ENCODE measurements at regions not wholly inside any gene's neighbourhood (a gene's known extent, or its start where the extent isn't known, plus 50 kb on each side); places are given as distances from the start of the nearest gene placed in this dataset.
"Not testable (repeated sequence)": the region's sequence is repeated elsewhere in the genome, so short reads cannot be mapped to it uniquely, and the experiment has no call there.

DNA sequence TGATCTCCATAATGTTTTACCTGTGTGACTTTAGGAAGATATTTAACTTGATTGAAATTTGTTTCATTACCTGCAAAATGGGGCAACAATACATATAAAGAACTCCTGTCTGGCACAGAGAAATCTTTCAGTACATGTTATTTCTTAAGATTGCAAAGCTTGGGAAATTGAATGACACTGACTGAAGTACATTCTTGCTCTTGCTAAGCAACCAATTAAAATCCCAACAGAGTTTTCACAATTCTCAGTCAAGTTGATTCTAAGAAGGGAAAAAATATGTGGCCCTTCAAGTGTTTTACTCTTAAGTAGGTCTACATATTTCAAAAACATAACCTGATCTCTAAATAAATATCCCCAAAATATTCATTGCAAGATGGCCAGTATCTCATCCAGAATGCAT is 2187.0 kb upstream of the ACO1 start:
- DNase-seq: no peak
- in situ Hi-C loops (cut with HindIII; ENCODE audit: low pct_ligation_motif_present, low pct_unique_long_range_greater_than_20kb, low sequenced_read_pairs): no loop called here

DNA sequence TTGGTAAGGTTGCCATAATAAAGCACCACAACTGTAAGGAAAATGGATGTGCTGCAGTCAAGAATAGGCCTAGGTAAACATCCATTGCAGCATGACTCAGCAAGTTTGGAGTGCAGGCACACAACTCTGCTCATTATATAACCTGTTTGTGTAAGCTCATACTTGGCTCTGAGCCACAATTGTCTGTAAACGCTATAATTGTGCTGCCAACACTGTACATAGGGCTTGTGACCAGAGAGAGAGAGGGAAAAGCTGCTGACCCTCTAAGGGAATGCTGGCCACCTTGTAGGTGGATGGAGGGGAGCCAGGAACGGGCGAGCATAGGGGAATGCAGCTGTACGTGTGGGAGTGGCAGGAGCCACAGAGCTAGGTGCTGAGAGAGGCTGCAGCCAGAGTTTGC is 2186.5 kb upstream of the ACO1 start:
- DNase-seq: no peak
- in situ Hi-C loops (cut with HindIII; ENCODE audit: low pct_ligation_motif_present, low pct_unique_long_range_greater_than_20kb, low sequenced_read_pairs): no loop called here

DNA sequence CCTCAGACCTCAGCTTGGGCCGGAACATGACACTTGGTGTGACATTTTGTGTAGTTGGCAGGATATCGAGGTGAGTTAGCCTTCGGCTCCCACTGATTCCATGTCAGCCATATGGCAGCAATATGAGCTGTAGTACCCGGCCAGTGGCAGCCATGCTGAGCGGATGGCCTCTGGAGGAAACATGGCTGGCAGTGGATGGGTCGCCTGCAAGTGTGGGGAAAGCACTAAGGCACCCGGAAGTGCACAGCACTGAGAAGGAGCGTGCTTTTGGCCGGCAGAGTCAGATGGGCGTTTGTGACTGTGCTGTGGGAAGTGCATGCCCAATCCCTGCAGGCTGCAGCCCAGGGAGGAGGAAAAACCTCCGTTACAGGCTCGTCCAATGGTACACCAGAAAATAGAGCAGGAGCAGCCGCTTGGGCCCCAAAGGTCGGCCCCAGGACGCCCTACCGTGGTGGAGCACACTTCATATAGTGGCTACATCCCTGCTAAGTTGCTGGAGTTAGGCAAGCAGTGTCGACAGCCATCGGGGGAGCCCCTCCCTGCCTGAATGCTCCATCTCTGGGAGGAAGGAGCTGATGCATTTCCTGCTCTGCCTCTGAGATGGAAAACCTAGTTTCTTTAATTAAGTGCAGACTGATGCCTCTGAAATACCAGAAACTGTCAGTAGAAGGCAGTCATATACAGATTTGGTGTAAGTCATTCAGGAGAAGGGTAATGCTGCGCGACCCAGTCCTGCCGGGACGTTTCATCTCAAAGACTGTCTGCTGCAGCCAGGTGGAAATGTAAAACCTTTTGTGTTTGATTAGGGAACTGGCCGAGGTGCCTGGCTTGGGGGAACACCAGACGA is 2185.8 kb upstream of the ACO1 start:
- DNase-seq: no peak

DNA sequence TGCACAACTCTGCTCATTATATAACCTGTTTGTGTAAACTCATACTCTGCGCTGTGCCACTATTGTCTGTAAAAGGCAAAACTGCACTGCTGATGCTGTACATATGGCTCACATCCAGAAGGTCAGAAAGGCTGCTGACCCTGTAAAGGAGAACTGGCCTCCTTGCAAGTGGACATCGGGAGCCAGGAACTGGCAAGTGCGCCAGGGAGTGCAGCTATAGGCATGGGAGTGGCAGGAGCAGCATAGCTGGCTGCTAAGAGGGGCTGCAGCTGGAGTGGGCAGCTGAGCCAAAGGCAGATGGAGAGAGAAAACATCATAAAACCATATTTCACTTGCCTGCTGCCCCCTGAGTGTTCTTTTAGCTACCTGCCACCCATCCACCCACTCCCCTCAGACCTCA is 2183.4 kb upstream of the ACO1 start:
- DNase-seq: no peak
- in situ Hi-C loops (cut with HindIII; ENCODE audit: low pct_ligation_motif_present, low pct_unique_long_range_greater_than_20kb, low sequenced_read_pairs): no loop called here

More for the DNA sequence above, 2185.8 kb upstream of the ACO1 start:
- in situ Hi-C loops (cut with HindIII; ENCODE audit: low pct_ligation_motif_present, low pct_unique_long_range_greater_than_20kb, low sequenced_read_pairs): no loop called here

DNA sequence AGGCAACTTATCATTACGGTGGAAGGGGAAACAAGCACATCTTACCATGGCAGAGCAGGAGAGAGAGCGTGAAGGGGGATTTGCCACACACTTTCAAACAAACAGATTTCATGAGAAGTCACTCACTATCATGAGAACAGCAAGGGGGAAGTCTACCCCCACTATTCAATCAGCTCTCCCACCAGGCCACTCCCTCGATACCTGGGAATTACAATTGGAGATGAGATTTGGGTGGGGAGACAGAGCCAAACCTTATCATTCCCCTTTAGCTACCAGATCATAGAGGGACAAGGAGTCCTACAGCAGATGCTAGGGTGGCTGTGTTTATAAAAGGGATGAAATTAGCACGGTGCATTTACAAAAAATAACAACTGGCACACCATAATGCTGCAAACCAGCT is 2149.4 kb upstream of the ACO1 start:
- no peak for DNase-seq
- in situ Hi-C loops (cut with HindIII; ENCODE audit: low pct_ligation_motif_present, low pct_unique_long_range_greater_than_20kb, low sequenced_read_pairs): no loop called here

DNA sequence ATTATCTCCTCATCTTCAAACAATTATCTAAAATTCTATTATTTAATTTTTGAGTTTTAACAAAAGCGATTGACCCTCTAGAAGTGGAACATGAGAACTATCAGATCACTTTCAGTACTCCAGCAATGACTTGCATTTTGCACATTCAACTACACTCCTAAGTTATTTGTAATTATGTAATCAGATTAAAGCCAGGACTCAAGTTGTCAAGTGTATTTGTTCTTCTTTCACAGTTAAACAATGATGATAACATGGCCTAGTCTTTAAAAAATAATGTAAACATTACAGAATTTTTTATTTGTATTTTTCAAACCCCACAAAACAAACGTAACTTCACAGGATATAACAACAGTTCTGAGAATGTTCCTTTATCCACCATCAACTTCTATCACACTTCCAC is 2148.9 kb upstream of the ACO1 start:
- in situ Hi-C loops (cut with HindIII; ENCODE audit: low pct_ligation_motif_present, low pct_unique_long_range_greater_than_20kb, low sequenced_read_pairs): no loop called here
- no peak for DNase-seq

DNA sequence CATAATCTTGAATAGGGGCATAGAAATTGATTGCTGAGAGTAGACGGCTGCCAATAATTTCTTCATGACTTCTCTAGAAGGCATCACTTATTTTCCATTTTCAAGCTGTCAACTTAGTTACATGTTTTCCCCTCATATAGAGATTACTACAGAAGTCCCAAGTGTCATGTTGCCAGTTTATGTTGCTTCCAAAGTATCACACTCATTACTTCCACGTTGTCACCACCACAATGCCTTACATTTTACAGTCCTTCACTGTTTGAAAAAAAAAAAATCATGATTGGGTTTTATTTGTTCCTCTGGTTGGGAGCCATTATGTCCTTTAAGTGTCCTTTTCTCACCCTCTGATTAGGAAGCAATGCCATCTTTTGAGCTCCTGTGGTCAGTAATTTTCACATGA is 2144.6 kb upstream of the ACO1 start:
- in situ Hi-C loops (cut with HindIII; ENCODE audit: low pct_ligation_motif_present, low pct_unique_long_range_greater_than_20kb, low sequenced_read_pairs): no loop called here
- DNase-seq: no peak

DNA sequence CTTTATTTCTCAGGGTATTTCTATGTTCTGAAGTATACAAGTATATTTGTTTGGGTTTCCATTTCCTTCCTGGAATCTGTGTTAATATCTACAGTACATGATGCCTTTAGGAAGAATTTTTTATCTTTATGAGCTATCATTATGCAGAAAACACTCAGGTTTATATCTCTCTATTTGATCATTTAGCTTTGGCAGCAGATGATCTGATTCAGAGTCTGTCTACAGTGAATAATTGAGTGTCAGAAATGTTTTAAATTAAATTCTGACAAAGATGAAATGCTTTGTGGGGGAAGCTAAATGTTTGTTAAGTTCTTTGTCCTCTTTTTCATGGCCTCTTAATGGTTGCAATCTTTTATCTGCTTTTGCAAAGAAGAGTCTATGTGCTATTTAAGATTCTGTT is 2141.0 kb upstream of the ACO1 start:
- in situ Hi-C loops (cut with HindIII; ENCODE audit: low pct_ligation_motif_present, low pct_unique_long_range_greater_than_20kb, low sequenced_read_pairs): no loop called here
- DNase-seq: no peak

DNA sequence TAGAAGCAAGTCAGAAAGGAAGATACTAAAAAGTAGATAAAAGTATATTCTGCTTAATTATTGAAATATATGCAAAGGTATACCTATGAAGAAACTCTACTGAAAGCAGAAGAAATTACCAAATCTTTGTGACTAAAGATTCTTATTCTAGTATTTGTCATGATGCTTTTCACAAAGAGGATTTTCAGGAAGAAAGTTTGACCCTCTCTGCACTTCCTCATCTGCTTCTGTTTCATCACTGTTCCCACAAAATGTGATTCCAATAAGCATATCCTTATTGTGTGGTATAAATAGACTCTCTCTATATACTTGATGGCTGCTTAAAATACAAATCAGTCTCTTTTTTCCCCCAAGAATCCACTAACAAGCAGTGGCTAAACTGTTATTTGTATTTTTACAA is 2139.6 kb upstream of the ACO1 start:
- in situ Hi-C loops (cut with HindIII; ENCODE audit: low pct_ligation_motif_present, low pct_unique_long_range_greater_than_20kb, low sequenced_read_pairs): no loop called here
- DNase-seq: no peak

DNA sequence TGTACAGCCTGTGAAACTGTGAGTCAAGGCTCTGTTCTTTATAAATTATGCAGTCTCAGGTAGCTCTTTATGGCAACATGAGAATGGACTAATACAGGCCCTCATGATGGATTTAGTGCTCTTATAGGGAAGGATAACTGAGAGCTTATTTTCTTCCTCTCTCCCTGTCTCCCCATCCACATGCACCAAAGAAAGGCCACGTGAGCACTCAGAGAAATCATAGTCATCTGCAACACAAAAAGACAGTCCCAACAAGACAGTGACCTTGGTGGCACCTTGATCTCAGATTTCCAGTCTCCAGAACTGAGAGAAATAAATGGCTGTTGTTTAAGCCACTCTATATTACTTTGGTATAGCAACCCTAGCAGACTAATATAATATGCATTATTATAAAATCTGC is 2133.6 kb upstream of the ACO1 start:
- no peak for DNase-seq
- in situ Hi-C loops (cut with HindIII; ENCODE audit: low pct_ligation_motif_present, low pct_unique_long_range_greater_than_20kb, low sequenced_read_pairs): no loop called here

DNA sequence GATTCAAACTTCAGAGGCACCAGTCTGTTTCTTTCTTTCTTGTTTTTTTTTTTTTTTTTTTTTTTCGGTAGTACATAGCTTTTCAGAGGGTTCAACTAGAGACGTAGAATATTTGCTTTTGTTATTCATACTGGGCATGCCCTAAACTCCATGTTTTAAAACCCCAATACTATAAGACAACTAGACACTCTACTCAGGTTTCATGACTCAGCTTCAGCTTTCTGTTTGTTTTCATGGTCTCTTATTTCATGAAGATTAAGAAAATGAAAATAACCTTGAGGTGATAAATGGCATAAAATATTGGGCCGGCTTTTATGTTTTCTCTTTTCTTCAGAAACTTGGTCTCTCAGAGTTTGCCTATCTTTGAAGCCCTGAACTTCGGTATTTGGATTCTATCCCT is 2126.3 kb upstream of the ACO1 start:
- in situ Hi-C loops (cut with HindIII; ENCODE audit: low pct_ligation_motif_present, low pct_unique_long_range_greater_than_20kb, low sequenced_read_pairs): no loop called here
- DNase-seq: no peak

DNA sequence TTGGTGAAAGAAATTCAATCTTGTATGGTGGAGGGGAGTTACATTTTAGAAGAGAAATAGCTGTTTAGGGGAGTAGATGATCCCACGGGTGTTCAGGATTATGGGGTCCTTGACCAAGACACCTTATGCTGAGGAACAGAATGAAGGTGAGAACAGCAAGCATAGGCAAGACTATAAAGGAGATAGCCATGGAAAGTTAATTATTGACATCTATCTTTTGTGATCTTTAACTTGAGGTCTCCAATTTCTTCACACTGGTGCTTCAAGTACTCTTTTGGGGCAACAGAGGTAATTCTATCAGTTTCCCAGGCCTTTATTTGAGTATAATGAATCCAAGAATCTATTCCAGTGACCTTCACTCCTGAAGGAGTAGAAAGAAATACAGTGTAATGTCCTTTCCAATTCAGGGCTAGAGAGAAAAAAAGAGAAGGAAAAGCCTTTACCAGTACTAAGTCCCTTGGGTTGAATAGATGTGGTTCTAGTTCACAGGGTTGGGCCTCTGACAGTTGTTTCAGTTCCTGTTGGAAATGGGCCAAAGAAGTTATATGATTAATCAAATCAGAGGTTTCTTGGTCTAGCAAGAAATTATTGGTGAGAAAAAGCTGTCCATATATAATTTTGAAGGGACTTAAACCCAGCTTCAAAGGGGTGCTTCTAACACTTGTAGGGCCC is 2104.1 kb upstream of the ACO1 start:
- in situ Hi-C loops (cut with HindIII; ENCODE audit: low pct_ligation_motif_present, low pct_unique_long_range_greater_than_20kb, low sequenced_read_pairs): no loop called here
- no peak for DNase-seq

DNA sequence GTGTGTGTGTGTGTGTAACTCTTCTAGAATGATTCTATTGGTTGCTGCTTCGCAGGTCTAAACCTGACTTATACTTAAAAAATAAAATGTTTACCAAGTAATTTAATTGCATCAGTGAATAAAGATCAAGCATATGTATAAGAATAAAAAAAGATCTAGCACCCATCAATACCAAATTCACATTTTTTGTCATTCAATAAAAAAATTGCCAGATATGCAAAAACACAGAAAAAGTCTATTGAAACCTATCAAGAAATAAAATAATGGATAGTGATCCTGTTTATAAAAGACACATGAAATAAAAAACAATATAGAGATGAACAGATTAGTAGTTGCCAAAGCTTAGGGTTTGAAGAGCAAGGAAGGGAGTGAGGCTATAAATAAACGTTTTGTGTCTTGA is 2095.0 kb upstream of the ACO1 start:
- no peak for DNase-seq
- in situ Hi-C loops (cut with HindIII; ENCODE audit: low pct_ligation_motif_present, low pct_unique_long_range_greater_than_20kb, low sequenced_read_pairs): no loop called here

DNA sequence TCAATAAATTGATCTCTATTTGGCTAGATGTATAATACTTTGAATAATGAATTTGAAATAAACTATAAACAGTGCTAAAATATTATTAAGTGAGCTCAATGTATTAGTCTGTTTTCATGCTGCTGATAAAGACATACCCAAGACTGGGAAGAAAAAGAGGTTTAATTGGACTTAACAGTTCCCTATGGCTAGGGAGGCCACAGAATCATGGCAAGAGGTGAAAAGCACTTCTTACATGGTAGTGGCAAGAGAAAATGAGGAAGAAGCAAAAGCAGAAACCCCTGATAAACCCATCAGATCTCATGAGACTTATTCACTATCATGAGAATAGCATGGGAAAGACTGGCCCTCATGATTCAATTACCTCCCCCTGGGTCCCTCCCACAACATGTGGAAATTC is 2092.4 kb upstream of the ACO1 start:
- in situ Hi-C loops (cut with HindIII; ENCODE audit: low pct_ligation_motif_present, low pct_unique_long_range_greater_than_20kb, low sequenced_read_pairs); DNase-seq: not testable (repeated sequence)

DNA sequence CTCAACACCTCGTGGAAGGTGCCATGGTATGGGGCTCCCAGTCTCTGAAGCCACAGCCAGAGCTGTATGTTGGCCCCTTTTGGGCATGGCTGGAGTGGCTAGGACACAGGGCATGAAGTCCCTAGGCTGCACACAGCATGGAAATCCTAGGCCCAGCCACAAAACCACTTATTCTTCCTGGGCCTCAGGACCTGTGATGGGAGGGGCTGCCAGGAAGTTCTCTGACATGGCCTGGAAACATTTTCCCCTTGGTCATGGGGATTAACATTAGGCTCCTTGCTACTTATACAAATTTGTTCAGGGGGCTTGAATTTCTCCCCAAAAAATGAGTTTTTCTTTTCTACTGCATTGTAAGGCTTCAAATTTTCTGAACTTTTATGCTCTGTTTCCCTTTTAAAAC is 2091.2 kb upstream of the ACO1 start:
- in situ Hi-C loops (cut with HindIII; ENCODE audit: low pct_ligation_motif_present, low pct_unique_long_range_greater_than_20kb, low sequenced_read_pairs): no loop called here
- no peak for DNase-seq

DNA sequence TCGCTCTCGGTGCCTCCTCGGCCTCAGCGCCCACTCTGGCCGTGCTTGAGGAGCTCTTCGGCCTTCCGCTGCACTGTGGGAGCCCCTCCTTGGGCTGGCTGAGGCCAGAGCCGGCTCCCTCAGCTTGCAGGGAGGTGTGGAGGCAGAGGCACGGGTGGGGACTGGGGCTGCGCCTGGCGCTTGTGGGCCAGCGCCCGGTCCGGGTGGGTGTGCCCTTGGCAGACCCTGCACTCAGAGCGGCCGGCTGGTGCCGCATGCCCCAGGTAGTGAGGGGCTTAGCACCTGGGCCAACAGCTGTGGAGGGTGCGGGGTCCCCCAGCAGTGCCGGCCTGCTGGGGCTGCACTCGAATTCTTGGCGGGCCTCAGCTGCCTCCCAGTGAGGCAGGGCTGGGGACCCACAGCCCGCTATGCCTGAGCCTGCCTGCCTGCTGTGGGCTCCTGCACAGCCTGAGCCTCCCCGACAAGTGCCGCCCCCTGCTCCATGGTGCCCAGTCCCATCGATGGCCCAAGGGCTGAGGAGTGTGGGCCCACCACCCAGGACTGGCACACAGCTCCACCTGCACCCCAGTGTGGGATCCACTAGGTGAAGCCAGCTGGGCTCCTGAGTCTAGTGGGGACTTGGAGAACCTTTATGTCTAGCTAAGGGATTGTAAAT is 2085.2 kb upstream of the ACO1 start:
- DNase-seq: no peak
- in situ Hi-C loops (cut with HindIII; ENCODE audit: low pct_ligation_motif_present, low pct_unique_long_range_greater_than_20kb, low sequenced_read_pairs): no loop called here

DNA sequence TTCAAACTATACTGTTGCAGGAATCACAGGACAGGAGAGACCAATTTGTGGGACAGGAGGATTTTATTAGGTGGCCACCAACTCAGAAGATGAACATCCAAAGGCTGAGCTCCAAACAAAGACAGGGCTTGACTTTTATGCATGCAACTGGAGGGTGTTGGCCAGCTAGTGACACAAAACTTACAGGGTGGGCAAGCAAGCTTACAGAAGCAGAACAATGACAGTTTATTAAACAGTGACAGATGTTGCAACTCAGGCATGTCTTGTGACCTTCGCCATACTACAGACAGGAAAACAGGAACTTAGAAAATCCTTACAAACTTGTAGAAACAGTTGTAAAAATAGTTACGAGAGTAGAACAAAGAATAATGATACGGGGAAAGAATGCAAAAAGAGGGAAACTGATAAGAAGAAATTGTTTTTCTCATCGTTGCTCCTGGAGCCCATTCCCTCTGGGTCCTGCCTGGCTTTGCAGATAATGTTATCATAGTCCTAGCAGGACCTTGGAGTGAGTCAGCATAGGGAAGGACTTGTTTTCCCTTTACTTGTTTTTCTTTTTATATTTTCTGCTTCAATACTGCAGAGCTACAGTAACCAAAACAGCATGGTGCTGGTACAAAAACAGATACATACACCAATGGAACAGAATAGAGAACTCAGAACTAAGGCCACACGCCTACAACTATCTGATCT is 2083.0 kb upstream of the ACO1 start:
- in situ Hi-C loops (cut with HindIII; ENCODE audit: low pct_ligation_motif_present, low pct_unique_long_range_greater_than_20kb, low sequenced_read_pairs): no loop called here
- no peak for DNase-seq

DNA sequence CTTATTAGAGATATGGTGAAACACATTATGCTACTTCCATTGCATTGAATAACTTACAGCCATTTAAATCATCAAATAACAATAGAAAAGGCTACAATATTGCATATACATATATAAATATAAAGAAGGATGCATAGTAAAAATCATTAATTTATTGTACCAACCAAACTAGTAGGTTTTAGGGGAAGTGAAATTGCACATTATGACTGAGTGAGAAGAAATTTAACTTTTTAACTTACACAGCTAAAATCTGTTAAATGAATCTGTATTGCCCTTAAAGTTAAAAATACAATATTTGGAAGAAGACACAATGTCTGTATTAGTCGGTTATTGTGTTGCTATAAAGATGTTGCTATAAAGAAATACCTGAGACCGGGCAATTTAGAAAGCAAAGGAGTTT is 2073.7 kb upstream of the ACO1 start:
- in situ Hi-C loops (cut with HindIII; ENCODE audit: low pct_ligation_motif_present, low pct_unique_long_range_greater_than_20kb, low sequenced_read_pairs): no loop called here
- no peak for DNase-seq

DNA sequence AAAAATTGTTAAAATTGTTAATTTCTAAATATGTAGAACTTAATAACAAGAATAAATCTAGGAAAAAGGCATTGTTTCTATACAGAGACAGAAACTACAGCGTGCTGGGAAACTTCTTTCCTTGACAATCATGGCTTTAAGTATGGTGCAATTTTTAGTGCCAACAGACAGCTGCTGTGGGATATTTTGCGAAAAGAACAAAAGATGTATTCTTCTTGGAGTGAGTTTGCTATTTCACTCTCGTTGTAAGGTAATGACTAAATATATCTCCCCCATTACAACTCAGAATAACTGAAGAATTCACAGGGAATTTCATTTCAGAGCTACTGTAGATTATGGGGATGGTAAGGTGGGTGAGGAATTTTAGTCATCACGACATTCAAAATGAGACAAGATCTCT is 2055.0 kb upstream of the ACO1 start:
- in situ Hi-C loops (cut with HindIII; ENCODE audit: low pct_ligation_motif_present, low pct_unique_long_range_greater_than_20kb, low sequenced_read_pairs): no loop called here
- DNase-seq: no peak

Data from ACHN (cell line).